ENCODE measurements at regions not wholly inside any gene's neighbourhood (a gene's known extent, or its start where the extent isn't known, plus 50 kb on each side); places are given as distances from the start of the nearest gene placed in this dataset.

DNA sequence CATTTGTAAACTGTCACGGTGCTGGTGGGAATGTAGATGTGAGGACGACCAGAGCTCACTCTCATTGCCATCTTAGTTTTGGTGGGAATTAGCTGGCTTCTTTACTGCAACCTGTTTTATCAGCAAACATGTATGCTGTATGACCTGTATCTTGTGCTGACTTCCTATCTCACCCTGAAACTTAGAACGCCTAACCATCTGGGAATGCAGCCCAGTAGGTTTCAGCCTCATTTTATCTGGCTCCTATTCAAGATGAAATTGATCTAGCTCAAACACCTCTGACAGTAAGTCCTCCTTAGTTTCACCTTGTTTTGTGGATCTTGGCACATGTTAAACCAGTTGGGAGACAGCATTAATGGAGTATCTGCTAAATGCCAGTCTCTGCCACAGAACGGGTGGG is 174.6 kb downstream of the HLX start:
- Mint-ChIP-seq H3K4me1 (peaks cover 15% of the 10 kb centered on the region), H3K27ac (no peak overlapping the region), H3K4me3 (no peak overlapping the region), H3K36me3 (ENCODE audit: low read depth) (no peaks in the 10 kb centered on the region), H3K27me3 (ENCODE audit: insufficient read depth) (peaks cover 5% of the 10 kb centered on the region), H3K9me3 (peaks cover 24% of the 10 kb centered on the region)
- H3K27me3 ChIP-seq (ENCODE audit: control insufficient read depth, insufficient read depth, low read length, poor library complexity, severe bottlenecking) = no peaks in the 10 kb centered on the region
- no peak for DNase-seq
- H3K9ac ChIP-seq (ENCODE audit: extremely low read depth, low read length, poor library complexity, severe bottlenecking) = no peak overlapping the region
- no peaks in the 10 kb centered on the region for H3K36me3 ChIP-seq (ENCODE audit: control insufficient read depth, insufficient read depth, low read length)
- H3K4me3 ChIP-seq (ENCODE audit: low read length) = no peak overlapping the region
- no peaks in the 10 kb centered on the region for H3K9me3 ChIP-seq (ENCODE audit: control insufficient read depth, low read length)
- TF ChIP-seq, protein P1, sequence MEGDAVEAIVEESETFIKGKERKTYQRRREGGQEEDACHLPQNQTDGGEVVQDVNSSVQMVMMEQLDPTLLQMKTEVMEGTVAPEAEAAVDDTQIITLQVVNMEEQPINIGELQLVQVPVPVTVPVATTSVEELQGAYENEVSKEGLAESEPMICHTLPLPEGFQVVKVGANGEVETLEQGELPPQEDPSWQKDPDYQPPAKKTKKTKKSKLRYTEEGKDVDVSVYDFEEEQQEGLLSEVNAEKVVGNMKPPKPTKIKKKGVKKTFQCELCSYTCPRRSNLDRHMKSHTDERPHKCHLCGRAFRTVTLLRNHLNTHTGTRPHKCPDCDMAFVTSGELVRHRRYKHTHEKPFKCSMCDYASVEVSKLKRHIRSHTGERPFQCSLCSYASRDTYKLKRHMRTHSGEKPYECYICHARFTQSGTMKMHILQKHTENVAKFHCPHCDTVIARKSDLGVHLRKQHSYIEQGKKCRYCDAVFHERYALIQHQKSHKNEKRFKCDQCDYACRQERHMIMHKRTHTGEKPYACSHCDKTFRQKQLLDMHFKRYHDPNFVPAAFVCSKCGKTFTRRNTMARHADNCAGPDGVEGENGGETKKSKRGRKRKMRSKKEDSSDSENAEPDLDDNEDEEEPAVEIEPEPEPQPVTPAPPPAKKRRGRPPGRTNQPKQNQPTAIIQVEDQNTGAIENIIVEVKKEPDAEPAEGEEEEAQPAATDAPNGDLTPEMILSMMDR (conservative IDR thresholded peaks at IDR 0.05) = no peak
- 83 to 88% methylated on average over 4 of the region's 4 CpGs for WGBS, 2 experiments (ENCODE audit: insufficient coverage in 1 of 2, insufficient read length in 1 of 2)
- H3K27ac ChIP-seq (ENCODE audit: low read depth, low read length) = no peak overlapping the region
- no peaks in the 10 kb centered on the region for H3K4me1 ChIP-seq (ENCODE audit: control insufficient read depth, insufficient read depth, low read length)

DNA sequence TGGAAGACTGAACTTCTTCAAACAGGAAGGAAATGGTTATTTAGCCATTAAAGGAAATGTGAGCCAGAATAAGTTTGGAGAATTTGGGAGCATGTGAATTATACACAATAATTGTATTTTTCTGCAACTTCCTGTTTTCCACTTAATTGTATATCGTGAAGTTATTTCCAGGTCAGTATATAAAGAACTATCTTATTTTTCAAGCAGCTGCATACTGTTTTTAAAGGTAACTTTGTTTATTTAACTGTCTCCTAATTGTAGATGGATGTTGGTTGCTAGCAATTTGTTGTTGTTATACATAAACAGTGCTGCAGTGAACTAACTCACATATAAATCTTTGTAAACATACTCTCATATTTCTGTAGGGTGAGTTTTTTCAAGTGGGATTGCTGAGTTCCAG is 180.3 kb downstream of the HLX start:
- Mint-ChIP-seq H3K4me1 (peaks cover 11% of the 10 kb centered on the region), H3K9me3 (peaks cover 8% of the 10 kb centered on the region), H3K27me3 (ENCODE audit: insufficient read depth) (no peaks in the 10 kb centered on the region), H3K27ac (no peak overlapping the region), H3K4me3 (no peak overlapping the region), H3K36me3 (ENCODE audit: low read depth) (no peaks in the 10 kb centered on the region)
- Histone ChIP-seq H3K4me1 (ENCODE audit: control insufficient read depth, insufficient read depth, low read length) (no peaks in the 10 kb centered on the region), H3K27me3 (ENCODE audit: control insufficient read depth, insufficient read depth, low read length, poor library complexity, severe bottlenecking) (no peaks in the 10 kb centered on the region), H3K9me3 (ENCODE audit: control insufficient read depth, low read length) (no peaks in the 10 kb centered on the region), H3K4me3 (ENCODE audit: low read length) (no peak overlapping the region), H3K27ac (ENCODE audit: low read depth, low read length) (no peak overlapping the region), H3K36me3 (ENCODE audit: control insufficient read depth, insufficient read depth, low read length) (no peaks in the 10 kb centered on the region), H3K9ac (ENCODE audit: extremely low read depth, low read length, poor library complexity, severe bottlenecking) (no peak overlapping the region)
- TF ChIP-seq, protein P1 (conservative IDR thresholded peaks at IDR 0.05) = no peak
- WGBS, 2 experiments (ENCODE audit: insufficient coverage in 1 of 2, insufficient read length in 1 of 2) = 86% methylated on average over 1 of the region's 1 CpG; no CpG with 5 or more reads in 1 of the 2 experiments
- no peak for DNase-seq

DNA sequence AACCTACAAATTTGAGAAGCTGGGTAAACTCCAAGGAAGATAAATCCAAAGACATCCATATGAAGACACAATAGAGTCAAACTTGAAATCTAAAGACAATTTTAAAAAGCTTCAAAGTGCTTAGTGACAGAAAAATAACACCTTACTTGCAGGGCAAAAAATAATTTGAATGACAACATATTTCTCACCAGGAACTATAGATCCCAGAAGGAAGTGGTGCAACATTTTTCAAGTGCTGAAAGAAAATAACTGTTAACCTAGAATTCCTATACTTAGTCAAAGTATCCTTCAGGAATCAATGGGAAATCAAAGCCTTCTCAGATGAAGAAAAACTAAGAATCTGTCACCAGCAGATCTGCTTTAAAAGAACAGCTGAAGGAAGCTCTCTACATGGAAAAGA is 184.4 kb downstream of the HLX start:
- H3K27ac Mint-ChIP-seq = no peak overlapping the region
- H3K27me3 Mint-ChIP-seq (ENCODE audit: insufficient read depth) = no peaks in the 10 kb centered on the region
- DNase-seq = no peak
- H3K9ac ChIP-seq (ENCODE audit: extremely low read depth, low read length, poor library complexity, severe bottlenecking) = no peak overlapping the region
- no peaks in the 10 kb centered on the region for H3K9me3 ChIP-seq (ENCODE audit: control insufficient read depth, low read length)
- no peaks in the 10 kb centered on the region for H3K36me3 ChIP-seq (ENCODE audit: control insufficient read depth, insufficient read depth, low read length)
- H3K4me3 Mint-ChIP-seq = no peak overlapping the region
- H3K4me1 ChIP-seq (ENCODE audit: control insufficient read depth, insufficient read depth, low read length) = no peaks in the 10 kb centered on the region
- no peaks in the 10 kb centered on the region for H3K27me3 ChIP-seq (ENCODE audit: control insufficient read depth, insufficient read depth, low read length, poor library complexity, severe bottlenecking)
- no peaks in the 10 kb centered on the region for H3K36me3 Mint-ChIP-seq (ENCODE audit: low read depth)
- H3K4me1 Mint-ChIP-seq = no peaks in the 10 kb centered on the region
- TF ChIP-seq, protein P1 (conservative IDR thresholded peaks at IDR 0.05) = no peak
- H3K4me3 ChIP-seq (ENCODE audit: low read length) = no peak overlapping the region
- H3K9me3 Mint-ChIP-seq = peaks cover 8% of the 10 kb centered on the region
- H3K27ac ChIP-seq (ENCODE audit: low read depth, low read length) = no peak overlapping the region
